ENCODE measurements at regions not wholly inside any gene's neighbourhood (a gene's known extent, or its start where the extent isn't known, plus 50 kb on each side); places are given as distances from the start of the nearest gene placed in this dataset.

GRCh38 chr2:67667054-67667908, 270.1 kb downstream of the ETAA1 start:
- H3K9me3 ChIP-seq (ENCODE audit: severe bottlenecking): no peaks in the 10 kb centered on the region
- no peaks in the 10 kb centered on the region for H3K36me3 ChIP-seq (ENCODE audit: low read depth)
- H3K27ac ChIP-seq (ENCODE audit: poor library complexity, severe bottlenecking): no peak overlapping the region
- DNase-seq (ENCODE audit: low spot score) (no peak), ATAC-seq (ENCODE audit: low read depth) (no peak)
- no peak overlapping the region for H3K4me3 ChIP-seq (ENCODE audit: severe bottlenecking)
- TF ChIP-seq CTCF (IDR thresholded peaks at IDR 0.05; ENCODE audit: poor library complexity, severe bottlenecking): no peak
- H3K4me1 ChIP-seq (ENCODE audit: insufficient read depth, poor library complexity, severe bottlenecking): no peaks in the 10 kb centered on the region
- H3K27me3 ChIP-seq (ENCODE audit: insufficient read depth, poor library complexity, severe bottlenecking): no peaks in the 10 kb centered on the region

GRCh38 chr2:67668538-67668937, 271.4 kb downstream of the ETAA1 start:
- no peak for ATAC-seq (ENCODE audit: low read depth)
- Histone ChIP-seq H3K27me3 (ENCODE audit: insufficient read depth, poor library complexity, severe bottlenecking) (no peaks in the 10 kb centered on the region), H3K36me3 (ENCODE audit: low read depth) (no peaks in the 10 kb centered on the region), H3K4me3 (ENCODE audit: severe bottlenecking) (no peak overlapping the region), H3K27ac (ENCODE audit: poor library complexity, severe bottlenecking) (no peak overlapping the region), H3K9me3 (ENCODE audit: severe bottlenecking) (no peaks in the 10 kb centered on the region), H3K4me1 (ENCODE audit: insufficient read depth, poor library complexity, severe bottlenecking) (no peaks in the 10 kb centered on the region)
- no peak for DNase-seq (ENCODE audit: low spot score)
- no peak for TF ChIP-seq CTCF (IDR thresholded peaks at IDR 0.05; ENCODE audit: poor library complexity, severe bottlenecking)

- H3K27ac ChIP-seq (ENCODE audit: poor library complexity, severe bottlenecking): no peak overlapping the region
These were observed 272.0 kb downstream of the ETAA1 start for GRCh38 chr2:67669168-67669567.

GRCh38 chr2:67669766-67670165, 272.6 kb downstream of the ETAA1 start:
- ATAC-seq (ENCODE audit: low read depth) (no peak), DNase-seq (ENCODE audit: low spot score) (no peak)
- no peaks in the 10 kb centered on the region for H3K9me3 ChIP-seq (ENCODE audit: severe bottlenecking)
- no peak for TF ChIP-seq CTCF (IDR thresholded peaks at IDR 0.05; ENCODE audit: poor library complexity, severe bottlenecking)
- no peak overlapping the region for H3K27ac ChIP-seq (ENCODE audit: poor library complexity, severe bottlenecking)
- H3K27me3 ChIP-seq (ENCODE audit: insufficient read depth, poor library complexity, severe bottlenecking): no peaks in the 10 kb centered on the region
- no peak overlapping the region for H3K4me3 ChIP-seq (ENCODE audit: severe bottlenecking)
- no peaks in the 10 kb centered on the region for H3K4me1 ChIP-seq (ENCODE audit: insufficient read depth, poor library complexity, severe bottlenecking)
- H3K36me3 ChIP-seq (ENCODE audit: low read depth): no peaks in the 10 kb centered on the region

More at GRCh38 chr2:67669168-67669567, 272.0 kb downstream of the ETAA1 start:
- Histone ChIP-seq H3K36me3 (ENCODE audit: low read depth) (no peaks in the 10 kb centered on the region), H3K4me3 (ENCODE audit: severe bottlenecking) (no peak overlapping the region), H3K9me3 (ENCODE audit: severe bottlenecking) (no peaks in the 10 kb centered on the region), H3K27me3 (ENCODE audit: insufficient read depth, poor library complexity, severe bottlenecking) (no peaks in the 10 kb centered on the region), H3K4me1 (ENCODE audit: insufficient read depth, poor library complexity, severe bottlenecking) (no peaks in the 10 kb centered on the region)
- ATAC-seq (ENCODE audit: low read depth) (no peak), DNase-seq (ENCODE audit: low spot score) (no peak)
- TF ChIP-seq CTCF (IDR thresholded peaks at IDR 0.05; ENCODE audit: poor library complexity, severe bottlenecking): no peak

- H3K36me3 ChIP-seq (ENCODE audit: low read depth): no peaks in the 10 kb centered on the region
- no peak for TF ChIP-seq CTCF (IDR thresholded peaks at IDR 0.05; ENCODE audit: poor library complexity, severe bottlenecking)
- H3K27ac ChIP-seq (ENCODE audit: poor library complexity, severe bottlenecking): no peak overlapping the region
- H3K4me3 ChIP-seq (ENCODE audit: severe bottlenecking): no peak overlapping the region
- no peak for DNase-seq (ENCODE audit: low spot score)
- H3K4me1 ChIP-seq (ENCODE audit: insufficient read depth, poor library complexity, severe bottlenecking): no peaks in the 10 kb centered on the region
- H3K27me3 ChIP-seq (ENCODE audit: insufficient read depth, poor library complexity, severe bottlenecking): no peaks in the 10 kb centered on the region
- H3K9me3 ChIP-seq (ENCODE audit: severe bottlenecking): no peaks in the 10 kb centered on the region
- ATAC-seq (ENCODE audit: low read depth): no peak
These were observed 273.6 kb downstream of the ETAA1 start for GRCh38 chr2:67670747-67671183.

All from RWPE2 (cell line).